Fibroblast of pulmonary artery (primary cell): ENCODE measurements at regions not wholly inside any gene's neighbourhood (a gene's known extent, or its start where the extent isn't known, plus 50 kb on each side); places are given as distances from the start of the nearest gene placed in this dataset.
A peak's percentile ranks its signal among the peaks of the same experiment; 100 is the strongest.

Source experiments
- DNase-seq: peaks from one replicate; pipeline ENCODE4 v3.0.0-alpha.2; 2010; ENCODE audit warnings: low read depth
- H3K4me3 ChIP-seq: replicated peaks from 2 replicates; pipeline ENCODE4 v1.5.1; 2011; ENCODE audit warnings: low read depth, mild to moderate bottlenecking, control low read depth, low read length, moderate library complexity
- CTCF ChIP-seq: IDR thresholded peaks from 2 replicates; pipeline ENCODE4 v1.5.1; 2011; ENCODE audit warnings: mild to moderate bottlenecking, control low read depth, low read length, inconsistent platforms; ENCODE audit errors: missing control alignments

- TF ChIP-seq CTCF: no peak
- DNase-seq: no peak
- no peak overlapping the region for H3K4me3 ChIP-seq
Measured at GRCh38 chr4:149008415-149009025, 566.3 kb upstream of the NR3C2 start.

- no peak overlapping the region for H3K4me3 ChIP-seq
- no peak for DNase-seq
- TF ChIP-seq CTCF: no peak
Measured at GRCh38 chr4:149005191-149005590, 563.0 kb upstream of the NR3C2 start.

- no peak overlapping the region for H3K4me3 ChIP-seq
- no peak for TF ChIP-seq CTCF
- no peak for DNase-seq
Measured at GRCh38 chr4:148999924-149000323, 557.7 kb upstream of the NR3C2 start.

- peak; percentile 22 for DNase-seq
- H3K4me3 ChIP-seq: no peak overlapping the region
- TF ChIP-seq CTCF: peak; percentile 32
Measured at GRCh38 chr4:148998719-148999118, 556.5 kb upstream of the NR3C2 start.

GRCh38 chr4:148986951-148987350 is 544.7 kb upstream of the NR3C2 start:
- no peak for TF ChIP-seq CTCF
- DNase-seq: no peak
- no peak overlapping the region for H3K4me3 ChIP-seq

GRCh38 chr4:148984951-148985350 is 542.7 kb upstream of the NR3C2 start:
- no peak overlapping the region for H3K4me3 ChIP-seq
- no peak for DNase-seq
- no peak for TF ChIP-seq CTCF

GRCh38 chr4:148982200-148982599 is 540.0 kb upstream of the NR3C2 start:
- DNase-seq: no peak

More at GRCh38 chr4:148982200-148982599, 540.0 kb upstream of the NR3C2 start:
- no peak for TF ChIP-seq CTCF
- H3K4me3 ChIP-seq: no peak overlapping the region
